GM12878 (cell line): ENCODE measurements at regions not wholly inside any gene's neighbourhood (a gene's known extent, or its start where the extent isn't known, plus 50 kb on each side); places are given as distances from the start of the nearest gene placed in this dataset.
"Not testable (repeated sequence)": the region's sequence is repeated elsewhere in the genome, so short reads cannot be mapped to it uniquely, and the experiment has no call there.

Experiments
- EGR1 ChIP-seq, 2 experiments: IDR thresholded peaks; 1 replicate in 1 of 2; 2 replicates in 1 of 2; pipeline ENCODE4 v1.6.1; 2011 to 2012; ENCODE audit warnings: low read depth in 2 of 2, low read length in 2 of 2, borderline replicate concordance in 1 of 2, mild to moderate bottlenecking in 1 of 2, moderate library complexity in 1 of 2
- ESRRA ChIP-seq: IDR thresholded peaks from 2 replicates; pipeline ENCODE4 v1.6.1; 2012; ENCODE audit warnings: mild to moderate bottlenecking, low read length, improper control_type of control experiment
- PBX3 ChIP-seq: IDR thresholded peaks from 2 replicates; pipeline ENCODE4 v1.6.1; 2011; ENCODE audit warnings: mild to moderate bottlenecking, low read depth, low read length, moderate library complexity; ENCODE audit not compliant: insufficient replicate concordance
- SP1 ChIP-seq: IDR thresholded peaks from one replicate; pipeline ENCODE4 v1.6.1; 2011; ENCODE audit warnings: low read depth, low read length
- SUPT20H ChIP-seq: IDR thresholded peaks from 2 replicates; pipeline ENCODE4 v1.6.1; 2011; ENCODE audit warnings: low read depth, mild to moderate bottlenecking, low read length, moderate library complexity, borderline replicate concordance; ENCODE audit not compliant: control insufficient read depth
- SUZ12 ChIP-seq: fragments of 200-600 bp; sonication (generic); IDR thresholded peaks from one replicate; pipeline ENCODE4 v1.6.1; 2018; ENCODE audit warnings: antibody characterized with exemption, mild to moderate bottlenecking; ENCODE audit not compliant: unreplicated experiment
- TF ChIP-seq, protein P1 (sequence below), 3 experiments: IDR thresholded peaks in 2 of 3; conservative IDR thresholded peaks in 1 of 3; 2 replicates each; pipeline ENCODE4 v1.5.1; 2011; ENCODE audit warnings: low read depth in 3 of 3, low read length in 3 of 3, mild to moderate bottlenecking in 3 of 3, control low read depth in 2 of 3, moderate library complexity in 2 of 3, inconsistent platforms in 1 of 3, mixed read lengths in 1 of 3; ENCODE audit not compliant: control insufficient read depth in 2 of 3, insufficient read depth in 1 of 3; ENCODE audit errors: extremely low read depth in 1 of 3
- TF ChIP-seq, protein P2 (sequence below): IDR thresholded peaks from 2 replicates; pipeline ENCODE4 v1.6.1; 2012; ENCODE audit warnings: low read length, inconsistent platforms
- TF ChIP-seq, protein P3 (sequence below): fragments of 450-650 bp; IDR thresholded peaks from 2 replicates; pipeline ENCODE4 v1.6.1; 2017; ENCODE audit warnings: mild to moderate bottlenecking, moderate library complexity

DNA sequence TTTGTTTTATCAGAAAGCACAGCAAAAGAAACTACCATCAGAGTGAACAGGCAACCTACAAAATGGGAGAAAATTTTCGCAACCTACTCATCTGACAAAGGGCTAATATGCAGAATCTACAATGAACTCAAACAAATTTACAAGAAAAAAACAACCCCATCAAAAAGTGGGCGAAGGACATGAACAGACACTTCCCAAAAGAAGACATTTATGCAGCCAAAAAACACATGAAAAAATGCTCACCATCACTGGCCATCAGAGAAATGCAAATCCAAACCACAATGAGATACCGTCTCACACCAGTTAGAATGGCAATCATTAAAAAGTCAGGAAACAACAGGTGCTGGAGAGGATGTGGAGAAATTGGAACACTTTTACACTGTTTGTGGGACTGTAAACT is 460.4 kb upstream of the MKI67 start:
- TF ChIP-seq, protein P1, sequence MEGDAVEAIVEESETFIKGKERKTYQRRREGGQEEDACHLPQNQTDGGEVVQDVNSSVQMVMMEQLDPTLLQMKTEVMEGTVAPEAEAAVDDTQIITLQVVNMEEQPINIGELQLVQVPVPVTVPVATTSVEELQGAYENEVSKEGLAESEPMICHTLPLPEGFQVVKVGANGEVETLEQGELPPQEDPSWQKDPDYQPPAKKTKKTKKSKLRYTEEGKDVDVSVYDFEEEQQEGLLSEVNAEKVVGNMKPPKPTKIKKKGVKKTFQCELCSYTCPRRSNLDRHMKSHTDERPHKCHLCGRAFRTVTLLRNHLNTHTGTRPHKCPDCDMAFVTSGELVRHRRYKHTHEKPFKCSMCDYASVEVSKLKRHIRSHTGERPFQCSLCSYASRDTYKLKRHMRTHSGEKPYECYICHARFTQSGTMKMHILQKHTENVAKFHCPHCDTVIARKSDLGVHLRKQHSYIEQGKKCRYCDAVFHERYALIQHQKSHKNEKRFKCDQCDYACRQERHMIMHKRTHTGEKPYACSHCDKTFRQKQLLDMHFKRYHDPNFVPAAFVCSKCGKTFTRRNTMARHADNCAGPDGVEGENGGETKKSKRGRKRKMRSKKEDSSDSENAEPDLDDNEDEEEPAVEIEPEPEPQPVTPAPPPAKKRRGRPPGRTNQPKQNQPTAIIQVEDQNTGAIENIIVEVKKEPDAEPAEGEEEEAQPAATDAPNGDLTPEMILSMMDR (IDR thresholded peaks at IDR 0.05 in 2 of 3, conservative IDR thresholded peaks at IDR 0.05 in 1 of 3; ENCODE audit: control insufficient read depth in 2 of 3, extremely low read depth in 1 of 3, insufficient read depth in 1 of 3, low read depth in 3 of 3, low read length in 3 of 3): not testable (repeated sequence)
- TF ChIP-seq ESRRA; EGR1 (IDR thresholded peaks at IDR 0.05; ENCODE audit: borderline replicate concordance in 1 of 2, low read depth in 2 of 2, low read length in 2 of 2); SUZ12; SP1; SUPT20H; PBX3: not testable (repeated sequence)
- TF ChIP-seq, protein P2, sequence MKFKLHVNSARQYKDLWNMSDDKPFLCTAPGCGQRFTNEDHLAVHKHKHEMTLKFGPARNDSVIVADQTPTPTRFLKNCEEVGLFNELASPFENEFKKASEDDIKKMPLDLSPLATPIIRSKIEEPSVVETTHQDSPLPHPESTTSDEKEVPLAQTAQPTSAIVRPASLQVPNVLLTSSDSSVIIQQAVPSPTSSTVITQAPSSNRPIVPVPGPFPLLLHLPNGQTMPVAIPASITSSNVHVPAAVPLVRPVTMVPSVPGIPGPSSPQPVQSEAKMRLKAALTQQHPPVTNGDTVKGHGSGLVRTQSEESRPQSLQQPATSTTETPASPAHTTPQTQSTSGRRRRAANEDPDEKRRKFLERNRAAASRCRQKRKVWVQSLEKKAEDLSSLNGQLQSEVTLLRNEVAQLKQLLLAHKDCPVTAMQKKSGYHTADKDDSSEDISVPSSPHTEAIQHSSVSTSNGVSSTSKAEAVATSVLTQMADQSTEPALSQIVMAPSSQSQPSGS: not testable (repeated sequence)
- TF ChIP-seq, protein P3, sequence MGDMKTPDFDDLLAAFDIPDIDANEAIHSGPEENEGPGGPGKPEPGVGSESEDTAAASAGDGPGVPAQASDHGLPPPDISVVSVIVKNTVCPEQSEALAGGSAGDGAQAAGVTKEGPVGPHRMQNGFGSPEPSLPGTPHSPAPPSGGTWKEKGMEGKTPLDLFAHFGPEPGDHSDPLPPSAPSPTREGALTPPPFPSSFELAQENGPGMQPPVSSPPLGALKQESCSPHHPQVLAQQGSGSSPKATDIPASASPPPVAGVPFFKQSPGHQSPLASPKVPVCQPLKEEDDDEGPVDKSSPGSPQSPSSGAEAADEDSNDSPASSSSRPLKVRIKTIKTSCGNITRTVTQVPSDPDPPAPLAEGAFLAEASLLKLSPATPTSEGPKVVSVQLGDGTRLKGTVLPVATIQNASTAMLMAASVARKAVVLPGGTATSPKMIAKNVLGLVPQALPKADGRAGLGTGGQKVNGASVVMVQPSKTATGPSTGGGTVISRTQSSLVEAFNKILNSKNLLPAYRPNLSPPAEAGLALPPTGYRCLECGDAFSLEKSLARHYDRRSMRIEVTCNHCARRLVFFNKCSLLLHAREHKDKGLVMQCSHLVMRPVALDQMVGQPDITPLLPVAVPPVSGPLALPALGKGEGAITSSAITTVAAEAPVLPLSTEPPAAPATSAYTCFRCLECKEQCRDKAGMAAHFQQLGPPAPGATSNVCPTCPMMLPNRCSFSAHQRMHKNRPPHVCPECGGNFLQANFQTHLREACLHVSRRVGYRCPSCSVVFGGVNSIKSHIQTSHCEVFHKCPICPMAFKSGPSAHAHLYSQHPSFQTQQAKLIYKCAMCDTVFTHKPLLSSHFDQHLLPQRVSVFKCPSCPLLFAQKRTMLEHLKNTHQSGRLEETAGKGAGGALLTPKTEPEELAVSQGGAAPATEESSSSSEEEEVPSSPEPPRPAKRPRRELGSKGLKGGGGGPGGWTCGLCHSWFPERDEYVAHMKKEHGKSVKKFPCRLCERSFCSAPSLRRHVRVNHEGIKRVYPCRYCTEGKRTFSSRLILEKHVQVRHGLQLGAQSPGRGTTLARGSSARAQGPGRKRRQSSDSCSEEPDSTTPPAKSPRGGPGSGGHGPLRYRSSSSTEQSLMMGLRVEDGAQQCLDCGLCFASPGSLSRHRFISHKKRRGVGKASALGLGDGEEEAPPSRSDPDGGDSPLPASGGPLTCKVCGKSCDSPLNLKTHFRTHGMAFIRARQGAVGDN: not testable (repeated sequence)
